Esophagus squamous epithelium (tissue), 4 donors: ENCODE measurements at regions not wholly inside any gene's neighbourhood (a gene's known extent, or its start where the extent isn't known, plus 50 kb on each side); places are given as distances from the start of the nearest gene placed in this dataset.

ENCODE experiments used
- POLR2A ChIP-seq, 4 donors: fragments of 450-650 bp; IDR thresholded peaks; one replicate each; pipeline ENCODE4 v1.6.1; 2017; ENCODE audit warnings: antibody characterized with exemption in 4 of 4, mild to moderate bottlenecking in 4 of 4, moderate library complexity in 3 of 4
- TF ChIP-seq, protein P1 (sequence below), 6 experiments: fragments of 450-650 bp in 4 of 6; fragments of 200-600 bp in 2 of 6; sonication (generic) in 2 of 6; IDR thresholded peaks; one replicate each; pipeline ENCODE4 v1.5.1; 2016 to 2019; ENCODE audit warnings: antibody characterized with exemption in 6 of 6, mild to moderate bottlenecking in 4 of 6, moderate library complexity in 4 of 6

DNA sequence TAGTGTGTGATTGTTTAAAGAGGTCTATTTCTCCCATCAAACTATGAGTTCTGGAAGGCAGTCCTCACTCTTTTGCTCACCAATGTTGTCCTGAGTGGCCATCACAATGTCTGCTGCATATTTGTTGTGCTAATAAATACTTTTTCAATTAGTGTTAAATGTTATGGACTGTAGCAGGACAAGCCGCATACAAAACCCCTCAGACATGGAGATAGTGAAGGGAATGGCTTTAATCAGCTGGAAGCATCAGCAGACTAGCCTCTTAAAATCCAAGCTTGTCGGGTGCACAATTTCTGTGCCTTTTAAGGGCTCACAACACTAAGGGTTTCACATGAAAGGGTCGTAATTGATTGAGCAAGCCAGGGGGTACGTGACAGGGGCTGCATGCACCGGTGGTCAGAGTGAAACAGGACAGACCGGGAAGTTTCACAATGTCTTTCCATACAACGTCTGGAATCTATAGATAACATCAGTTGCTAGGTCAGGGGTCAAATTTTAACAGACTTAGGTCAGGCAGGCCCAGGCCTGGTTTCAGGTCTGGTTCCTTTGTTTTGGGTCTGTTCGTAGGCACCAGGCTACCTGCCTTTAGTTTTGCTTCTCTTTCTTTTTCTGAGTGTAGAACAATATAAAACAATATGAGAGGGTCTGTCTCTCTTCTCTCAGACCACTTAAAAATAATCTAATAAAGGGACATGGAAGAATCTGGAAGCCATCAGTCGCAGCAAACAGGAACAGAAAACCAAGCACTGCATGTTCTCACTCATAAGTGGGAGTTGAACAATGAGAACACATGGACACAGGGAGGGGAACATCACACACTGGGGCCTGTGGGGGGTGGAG, 327.6 kb upstream of the HTR1E start:
- TF ChIP-seq POLR2A (IDR thresholded peaks at IDR 0.05), result no peak
- TF ChIP-seq, protein P1, sequence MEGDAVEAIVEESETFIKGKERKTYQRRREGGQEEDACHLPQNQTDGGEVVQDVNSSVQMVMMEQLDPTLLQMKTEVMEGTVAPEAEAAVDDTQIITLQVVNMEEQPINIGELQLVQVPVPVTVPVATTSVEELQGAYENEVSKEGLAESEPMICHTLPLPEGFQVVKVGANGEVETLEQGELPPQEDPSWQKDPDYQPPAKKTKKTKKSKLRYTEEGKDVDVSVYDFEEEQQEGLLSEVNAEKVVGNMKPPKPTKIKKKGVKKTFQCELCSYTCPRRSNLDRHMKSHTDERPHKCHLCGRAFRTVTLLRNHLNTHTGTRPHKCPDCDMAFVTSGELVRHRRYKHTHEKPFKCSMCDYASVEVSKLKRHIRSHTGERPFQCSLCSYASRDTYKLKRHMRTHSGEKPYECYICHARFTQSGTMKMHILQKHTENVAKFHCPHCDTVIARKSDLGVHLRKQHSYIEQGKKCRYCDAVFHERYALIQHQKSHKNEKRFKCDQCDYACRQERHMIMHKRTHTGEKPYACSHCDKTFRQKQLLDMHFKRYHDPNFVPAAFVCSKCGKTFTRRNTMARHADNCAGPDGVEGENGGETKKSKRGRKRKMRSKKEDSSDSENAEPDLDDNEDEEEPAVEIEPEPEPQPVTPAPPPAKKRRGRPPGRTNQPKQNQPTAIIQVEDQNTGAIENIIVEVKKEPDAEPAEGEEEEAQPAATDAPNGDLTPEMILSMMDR (IDR thresholded peaks at IDR 0.05), result no peak
